Activated CD8-positive, alpha-beta T cell treated with anti-CD3 and anti-CD28 coated beads for 36 hours (primary cell): ENCODE measurements at regions not wholly inside any gene's neighbourhood (a gene's known extent, or its start where the extent isn't known, plus 50 kb on each side); places are given as distances from the start of the nearest gene placed in this dataset.
A peak's percentile ranks its signal among the peaks of the same experiment; 100 is the strongest.

Experiments
- ATAC-seq: fragments of 200-7000 bp; cut with Tn5 transposase; one replicate; pipeline ENCODE4 v1.10.0; 2021; ENCODE audit warnings: mild to moderate bottlenecking, moderate library complexity
- CTCF ChIA-PET: fragments of 350-600 bp; sonication (Branson Sonifier 250); formaldehyde crosslinking; loops from one replicate; lab custom pipeline; 2021; ENCODE audit warnings: antibody characterized with exemption; lab: Charles Lee
- POLR2A ChIA-PET: fragments of 350-600 bp; sonication (Branson Sonifier 250); formaldehyde crosslinking; loops from one replicate; lab custom pipeline; 2021; ENCODE audit warnings: antibody characterized with exemption; lab: Charles Lee
- DNase-seq: peaks from one replicate; pipeline ENCODE4 v3.0.0-alpha.2; 2020
- H3K27ac Mint-ChIP-seq: one replicate; pipeline ENCODE4 v1.8.0; 2021; ENCODE audit warnings: mild to moderate bottlenecking, mixed read lengths
- H3K27me3 Mint-ChIP-seq: one replicate; pipeline ENCODE4 v1.8.0; 2021; ENCODE audit warnings: mixed read lengths
- H3K36me3 Mint-ChIP-seq: one replicate; pipeline ENCODE4 v1.8.0; 2021; ENCODE audit warnings: low read depth, mixed read lengths
- H3K4me1 Mint-ChIP-seq: one replicate; pipeline ENCODE4 v1.8.0; 2021; ENCODE audit warnings: low read depth, mixed read lengths
- H3K4me3 Mint-ChIP-seq: one replicate; pipeline ENCODE4 v1.8.0; 2021; ENCODE audit warnings: mild to moderate bottlenecking, moderate library complexity, mixed read lengths
- H3K9me3 Mint-ChIP-seq: one replicate; pipeline ENCODE4 v1.8.0; 2021; ENCODE audit warnings: mixed read lengths
- CTCF ChIP-seq: fragments of 200-600 bp; IDR thresholded peaks from one replicate; pipeline ENCODE4 v1.8.0; 2022; ENCODE audit warnings: antibody characterized with exemption, mild to moderate bottlenecking
- intact Hi-C: fragments of 100-400 bp; cut with micrococcal nuclease; formaldehyde crosslinking; loops from one replicate; pipeline ENCODE4 v1.10.0; 2022

DNA sequence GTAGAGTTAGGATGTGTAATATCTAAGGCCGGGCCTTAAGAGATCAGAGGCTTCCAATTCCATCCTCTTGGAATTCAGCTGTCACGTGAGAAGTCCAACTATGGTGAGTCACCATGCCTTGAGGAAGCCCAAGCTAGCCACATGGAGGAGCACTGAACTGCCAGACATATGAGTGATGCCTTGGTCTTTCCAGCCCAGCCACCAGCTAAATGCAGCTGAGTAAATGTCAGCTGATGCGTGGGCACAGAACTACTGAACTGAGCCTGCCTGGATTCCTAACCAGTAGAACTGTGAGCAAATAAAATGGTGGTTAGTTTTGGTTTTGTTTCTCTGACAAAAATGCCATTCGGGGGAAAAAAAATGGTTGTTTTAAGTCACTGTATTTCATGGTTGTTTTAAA is 153.7 kb upstream of the SERTAD2 start:
- no peaks in the 10 kb centered on the region for H3K27me3 Mint-ChIP-seq
- ATAC-seq (peak; percentile 97), DNase-seq (peak; percentile 88)
- POLR2A ChIA-PET: no interaction called here
- peaks cover 30% of the 10 kb centered on the region for H3K4me1 Mint-ChIP-seq
- no peaks in the 10 kb centered on the region for H3K36me3 Mint-ChIP-seq
- H3K9me3 Mint-ChIP-seq: no peaks in the 10 kb centered on the region
- peak overlapping the region; percentile 79 for H3K27ac Mint-ChIP-seq
- intact Hi-C loops: no loop called here
- CTCF ChIA-PET: interaction anchor here (0.9 to 1.9 kb wide), 3 partner anchors 10 to 161 kb away, joined by 3 to 9 read pairs (median 6); no protein-coding TSS in a partner anchor
- H3K4me3 Mint-ChIP-seq: no peak overlapping the region
- no peak for TF ChIP-seq CTCF

DNA sequence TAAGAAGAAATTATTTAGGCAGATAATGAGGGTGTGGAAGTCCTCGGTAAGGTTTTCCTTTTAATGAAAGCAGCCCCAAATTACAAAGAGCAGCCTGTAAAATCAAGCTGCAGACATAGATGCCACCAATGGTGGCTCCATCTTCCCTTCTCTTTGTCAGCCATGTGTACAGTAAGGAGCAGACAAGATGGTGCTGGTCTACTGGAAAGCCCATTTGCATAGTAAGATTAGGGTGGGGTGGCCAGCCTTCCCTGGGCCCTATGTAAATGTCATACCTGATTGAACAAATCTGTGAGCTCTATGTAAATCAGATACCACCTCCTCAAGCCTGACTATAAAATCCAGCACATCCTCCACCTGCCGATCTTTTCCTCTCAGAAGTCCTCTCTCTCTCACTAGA is 154.4 kb upstream of the SERTAD2 start:
- ChIA-PET CTCF (interaction anchor here (0.8 to 1.9 kb wide), 4 partner anchors 20 to 221 kb away, joined by 3 to 9 read pairs (median 5); no protein-coding TSS in a partner anchor), POLR2A (no interaction called here)
- no peaks in the 10 kb centered on the region for H3K36me3 Mint-ChIP-seq
- no peaks in the 10 kb centered on the region for H3K27me3 Mint-ChIP-seq
- intact Hi-C loops: no loop called here
- ATAC-seq (no peak), DNase-seq (no peak)
- peak overlapping the region; percentile 79 for H3K27ac Mint-ChIP-seq
- TF ChIP-seq CTCF: no peak
- no peak overlapping the region for H3K4me3 Mint-ChIP-seq
- H3K4me1 Mint-ChIP-seq: peaks cover 32% of the 10 kb centered on the region
- no peaks in the 10 kb centered on the region for H3K9me3 Mint-ChIP-seq

GRCh38 chr2:64808754-64809153 is 155.0 kb upstream of the SERTAD2 start:
- Mint-ChIP-seq H3K27me3 (no peaks in the 10 kb centered on the region), H3K9me3 (no peaks in the 10 kb centered on the region), H3K36me3 (no peaks in the 10 kb centered on the region), H3K4me3 (no peak overlapping the region), H3K27ac (peak overlapping the region; percentile 79), H3K4me1 (peaks cover 32% of the 10 kb centered on the region)
- ChIA-PET CTCF (interaction anchor here (0.8 to 1.9 kb wide), 4 partner anchors 20 to 221 kb away, joined by 3 to 9 read pairs (median 5); no protein-coding TSS in a partner anchor), POLR2A (no interaction called here)
- intact Hi-C loops: no loop called here
- DNase-seq (no peak), ATAC-seq (no peak)
- no peak for TF ChIP-seq CTCF

DNA sequence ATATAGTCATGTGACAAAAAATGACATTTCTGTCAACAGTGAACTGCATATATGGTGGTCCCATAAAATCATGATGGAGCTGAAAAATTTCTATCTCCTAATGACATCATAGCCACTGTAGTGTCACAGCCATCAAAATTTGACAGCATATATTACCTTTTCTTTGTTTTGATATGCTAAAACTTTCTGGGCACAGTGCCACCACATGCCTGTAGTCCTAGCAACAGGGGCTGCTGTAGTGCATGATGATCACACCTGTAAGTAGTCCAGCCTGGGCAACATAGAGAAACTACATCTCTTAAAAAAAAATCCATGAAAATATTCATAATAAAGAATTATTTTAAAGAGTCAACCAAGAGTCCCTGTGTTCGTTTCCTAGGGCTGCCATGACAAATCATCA is 155.5 kb upstream of the SERTAD2 start:
- DNase-seq (no peak), ATAC-seq (no peak)
- CTCF ChIA-PET: interaction anchor here (1.4 kb wide), 1 partner anchor 222 kb away, joined by 4 read pairs; no protein-coding TSS in a partner anchor
- Mint-ChIP-seq H3K36me3 (no peaks in the 10 kb centered on the region), H3K27me3 (no peaks in the 10 kb centered on the region), H3K27ac (no peak overlapping the region), H3K4me3 (no peak overlapping the region), H3K4me1 (peaks cover 32% of the 10 kb centered on the region), H3K9me3 (no peaks in the 10 kb centered on the region)
- no peak for TF ChIP-seq CTCF
- POLR2A ChIA-PET: no interaction called here
- intact Hi-C loops: no loop called here

GRCh38 chr2:64812285-64812684 is 158.6 kb upstream of the SERTAD2 start:
- ChIA-PET POLR2A (interaction anchor here (1.4 kb wide), 1 partner anchor 45 kb away, joined by 6 read pairs; no protein-coding TSS in a partner anchor), CTCF (interaction anchor here (1.9 kb wide), 1 partner anchor 20 kb away, joined by 5 read pairs; no protein-coding TSS in a partner anchor)
- TF ChIP-seq CTCF: no peak
- H3K9me3 Mint-ChIP-seq: no peaks in the 10 kb centered on the region
- no peak for ATAC-seq
- peaks cover 29% of the 10 kb centered on the region for H3K4me1 Mint-ChIP-seq
- H3K27me3 Mint-ChIP-seq: no peaks in the 10 kb centered on the region
- intact Hi-C loops: no loop called here
- peak overlapping the region; percentile 4 for H3K27ac Mint-ChIP-seq
- no peaks in the 10 kb centered on the region for H3K36me3 Mint-ChIP-seq
- no peak for DNase-seq
- no peak overlapping the region for H3K4me3 Mint-ChIP-seq
